Loucy (cell line): ENCODE measurements at regions not wholly inside any gene's neighbourhood (a gene's known extent, or its start where the extent isn't known, plus 50 kb on each side); places are given as distances from the start of the nearest gene placed in this dataset.

ENCODE experiments used
- CTCF ChIP-seq: fragments of 200-600 bp; sonication (generic); conservative IDR thresholded peaks from 2 replicates; pipeline ENCODE4 v1.5.1; 2014; ENCODE audit warnings: mild to moderate bottlenecking, antibody characterized with exemption, low read length
- EZH2phosphoT487 ChIP-seq: fragments of 200-600 bp; IDR thresholded peaks from 2 replicates; pipeline ENCODE4 v1.6.1; 2018; ENCODE audit warnings: antibody characterized with exemption, mild to moderate bottlenecking, moderate library complexity, borderline replicate concordance

- TF ChIP-seq CTCF (no peak), EZH2phosphoT487 (no peak)
Observed at GRCh38 chr15:45831787-45832186, 197.0 kb downstream of the SQOR start.
